Neutrophil (primary cell): ENCODE measurements at regions not wholly inside any gene's neighbourhood (a gene's known extent, or its start where the extent isn't known, plus 50 kb on each side); places are given as distances from the start of the nearest gene placed in this dataset.

Experiments used
- H3K27ac ChIP-seq: fragments of 200-600 bp; sonication (generic); 2 replicates; pipeline ENCODE4 v1.5.1; 2016; ENCODE audit warnings: mild to moderate bottlenecking, moderate library complexity
- H3K27me3 ChIP-seq: fragments of 200-600 bp; sonication (generic); 2 replicates; pipeline ENCODE4 v1.6.0; 2016; ENCODE audit warnings: mild to moderate bottlenecking
- H3K36me3 ChIP-seq: fragments of 200-600 bp; sonication (generic); 2 replicates; pipeline ENCODE4 v1.5.1; 2017
- H3K4me1 ChIP-seq, 2 experiments: fragments of 200-600 bp in 1 of 2; sonication (generic) in 1 of 2; 1 replicate in 1 of 2; 2 replicates in 1 of 2; pipeline versions ENCODE4 v1.5.1 to v1.6.1; 2013 to 2016; ENCODE audit warnings: low read depth in 1 of 2, low read length in 1 of 2, mild to moderate bottlenecking in 1 of 2, moderate library complexity in 1 of 2; ENCODE audit not compliant: control insufficient read depth in 1 of 2, insufficient read depth in 1 of 2
- H3K4me3 ChIP-seq, 2 experiments: fragments of 200-600 bp in 1 of 2; sonication (generic) in 1 of 2; 1 replicate in 1 of 2; 2 replicates in 1 of 2; pipeline ENCODE4 v1.5.1; 2013 to 2016; ENCODE audit warnings: low read depth in 1 of 2, low read length in 1 of 2, mild to moderate bottlenecking in 1 of 2, moderate library complexity in 1 of 2
- H3K9me3 ChIP-seq: fragments of 200-600 bp; sonication (generic); 2 replicates; pipeline ENCODE4 v1.5.1; 2016
- CTCF ChIP-seq: fragments of 200-600 bp; sonication (generic); IDR thresholded peaks from 2 replicates; pipeline ENCODE4 v1.5.1; 2016; ENCODE audit warnings: antibody characterized with exemption

GRCh38 chr17:36672403-36672918, 71.1 kb downstream of the MRM1 start:
- no peak overlapping the region for H3K4me3 ChIP-seq
- H3K27me3 ChIP-seq, result peaks cover 6% of the 10 kb centered on the region
- H3K36me3 ChIP-seq, result no peaks in the 10 kb centered on the region
- H3K27ac ChIP-seq, result no peak overlapping the region
- no peaks in the 10 kb centered on the region for H3K9me3 ChIP-seq
- no peaks in the 10 kb centered on the region for H3K4me1 ChIP-seq
- no peak for TF ChIP-seq CTCF

- no peaks in the 10 kb centered on the region for H3K4me1 ChIP-seq
- no peak for TF ChIP-seq CTCF
- H3K4me3 ChIP-seq, result no peak overlapping the region
- H3K36me3 ChIP-seq, result no peaks in the 10 kb centered on the region
- H3K27me3 ChIP-seq, result peaks cover 6% of the 10 kb centered on the region
- H3K27ac ChIP-seq, result no peak overlapping the region
- H3K9me3 ChIP-seq, result no peaks in the 10 kb centered on the region
These were observed 71.7 kb downstream of the MRM1 start for GRCh38 chr17:36673068-36673467.

- H3K4me1 ChIP-seq, result no peaks in the 10 kb centered on the region
- no peak for TF ChIP-seq CTCF
- H3K4me3 ChIP-seq, result no peak overlapping the region
- H3K36me3 ChIP-seq, result no peaks in the 10 kb centered on the region
- H3K27ac ChIP-seq, result no peak overlapping the region
- no peaks in the 10 kb centered on the region for H3K9me3 ChIP-seq
- H3K27me3 ChIP-seq, result peaks cover 6% of the 10 kb centered on the region
These were observed 72.4 kb downstream of the MRM1 start for GRCh38 chr17:36673637-36674277.

GRCh38 chr17:36674278-36674650, 72.9 kb downstream of the MRM1 start:
- no peak overlapping the region for H3K4me3 ChIP-seq
- no peaks in the 10 kb centered on the region for H3K9me3 ChIP-seq
- no peak overlapping the region for H3K27ac ChIP-seq
- H3K36me3 ChIP-seq, result no peaks in the 10 kb centered on the region
- no peaks in the 10 kb centered on the region for H3K4me1 ChIP-seq
- no peak for TF ChIP-seq CTCF
- H3K27me3 ChIP-seq, result peaks cover 6% of the 10 kb centered on the region

GRCh38 chr17:36675250-36675649, 73.9 kb downstream of the MRM1 start:
- peaks cover 6% of the 10 kb centered on the region for H3K27me3 ChIP-seq
- no peak overlapping the region for H3K4me3 ChIP-seq
- H3K9me3 ChIP-seq, result no peaks in the 10 kb centered on the region
- no peaks in the 10 kb centered on the region for H3K4me1 ChIP-seq
- TF ChIP-seq CTCF, result no peak
- H3K27ac ChIP-seq, result no peak overlapping the region
- no peaks in the 10 kb centered on the region for H3K36me3 ChIP-seq
